NCI-H1930 (cell line): ENCODE measurements at regions not wholly inside any gene's neighbourhood (a gene's known extent, or its start where the extent isn't known, plus 50 kb on each side); places are given as distances from the start of the nearest gene placed in this dataset.
"Not testable (repeated sequence)": the region's sequence is repeated elsewhere in the genome, so short reads cannot be mapped to it uniquely, and the experiment has no call there.

Experiments used
- DNase-seq, 2 experiments: peaks; one replicate each; lab custom pipeline; 2025; lab: John Stamatoyannopoulos, UW

GRCh38 chrX:13381514-13381913 lies 61.7 kb upstream of the ATXN3L start:
- no peak for DNase-seq

- no peak for DNase-seq
Measured at GRCh38 chrX:13380211-13380610, 60.4 kb upstream of the ATXN3L start.

- DNase-seq: not testable (repeated sequence)
Measured at GRCh38 chrX:13378562-13379518, 59.0 kb upstream of the ATXN3L start.

GRCh38 chrX:13377550-13377934 lies 57.7 kb upstream of the ATXN3L start:
- DNase-seq: no peak

GRCh38 chrX:13376857-13377549 lies 57.1 kb upstream of the ATXN3L start:
- DNase-seq: peak; percentile 20 to 68

GRCh38 chrX:13375596-13375995 lies 55.7 kb upstream of the ATXN3L start:
- DNase-seq: not testable (repeated sequence)

- no peak for DNase-seq
Measured at GRCh38 chrX:13374364-13374763, 54.5 kb upstream of the ATXN3L start.

- DNase-seq: no peak
Measured at GRCh38 chrX:13373431-13374187, 53.8 kb upstream of the ATXN3L start.

- no peak for DNase-seq
Measured at GRCh38 chrX:13373027-13373426, 53.2 kb upstream of the ATXN3L start.

- no peak for DNase-seq
Measured at GRCh38 chrX:13372203-13372980, 52.5 kb upstream of the ATXN3L start.

GRCh38 chrX:13371186-13371585 lies 51.3 kb upstream of the ATXN3L start:
- no peak for DNase-seq

- DNase-seq: no peak
Measured at GRCh38 chrX:13370713-13371112, 50.9 kb upstream of the ATXN3L start.
